GM23248 (cell line): ENCODE measurements at regions not wholly inside any gene's neighbourhood (a gene's known extent, or its start where the extent isn't known, plus 50 kb on each side); places are given as distances from the start of the nearest gene placed in this dataset.

ENCODE experiments used
- EZH2 ChIP-seq: fragments of 200-600 bp; sonication (generic); IDR thresholded peaks from 2 replicates; pipeline ENCODE4 v1.6.1; 2018; ENCODE audit warnings: antibody characterized with exemption, mild to moderate bottlenecking; ENCODE audit not compliant: insufficient read depth, poor library complexity, severe bottlenecking
- EZH2phosphoT487 ChIP-seq: fragments of 200-600 bp; sonication (generic); IDR thresholded peaks from 2 replicates; pipeline ENCODE4 v1.6.1; 2018; ENCODE audit warnings: antibody characterized with exemption, moderate library complexity, mild to moderate bottlenecking, low read depth; ENCODE audit not compliant: insufficient read depth

DNA sequence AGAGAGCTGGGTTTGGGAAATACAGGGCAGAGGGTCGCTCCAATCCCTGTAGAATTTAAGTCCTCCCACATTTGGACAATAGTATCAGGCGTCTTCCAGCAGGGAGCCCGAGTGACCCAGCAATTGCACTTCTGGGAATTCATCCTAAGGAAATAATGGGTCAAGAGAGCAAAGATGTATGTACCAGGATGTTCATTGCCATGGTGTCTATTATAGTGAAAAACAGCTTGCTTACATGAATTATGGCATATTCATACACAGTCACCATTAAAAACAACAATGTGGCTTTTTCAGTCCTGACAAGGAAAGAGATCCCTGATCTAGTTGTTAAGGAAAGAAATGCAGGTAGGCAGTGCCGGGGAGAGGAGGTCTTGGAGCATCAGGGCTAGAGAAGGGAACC, 167.7 kb downstream of the PJA1 start:
- TF ChIP-seq EZH2 (no peak), EZH2phosphoT487 (no peak)
